ENCODE measurements at regions not wholly inside any gene's neighbourhood (a gene's known extent, or its start where the extent isn't known, plus 50 kb on each side); places are given as distances from the start of the nearest gene placed in this dataset.

DNA sequence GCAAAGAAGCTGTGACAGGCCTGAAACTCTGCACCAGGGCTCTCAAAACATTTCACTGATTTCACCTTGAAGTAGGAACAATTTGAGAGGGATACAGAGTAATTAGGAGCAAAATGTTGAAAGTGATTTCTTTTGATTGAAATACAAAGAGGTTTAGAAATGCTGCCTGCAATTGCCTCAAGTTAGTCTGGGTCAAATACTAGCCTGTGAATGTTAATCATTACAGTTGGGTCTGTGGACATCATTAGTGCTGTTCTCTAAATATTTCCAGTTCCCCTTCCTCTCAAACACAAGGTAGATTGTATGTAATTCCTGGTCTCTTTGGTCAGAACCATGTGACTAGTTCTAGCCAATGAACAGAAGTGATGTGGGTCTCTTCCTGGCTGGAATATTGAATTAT is 152.3 kb upstream of the TSC22D2 start:
- H3K36me3 ChIP-seq = no peaks in the 10 kb centered on the region
- peaks cover 37 to 48% of the 10 kb centered on the region in 2 donors for H3K4me1 ChIP-seq (ENCODE audit: control insufficient read depth in 1 of 2, low read depth in 2 of 2)
- no peaks in the 10 kb centered on the region for H3K9me3 ChIP-seq
- no peak for ATAC-seq (ENCODE audit: insufficient number of reproducible peaks, low FRiP score, low read depth)
- H3K27ac ChIP-seq = peak overlapping the region; percentile 83 to 93
- H3K4me3 ChIP-seq = no peak overlapping the region
- no peak for DNase-seq (ENCODE audit: low spot score)
- H3K27me3 ChIP-seq (replicated peaks; ENCODE audit: insufficient read depth) = no peaks in the 10 kb centered on the region
- TF ChIP-seq, protein P1, sequence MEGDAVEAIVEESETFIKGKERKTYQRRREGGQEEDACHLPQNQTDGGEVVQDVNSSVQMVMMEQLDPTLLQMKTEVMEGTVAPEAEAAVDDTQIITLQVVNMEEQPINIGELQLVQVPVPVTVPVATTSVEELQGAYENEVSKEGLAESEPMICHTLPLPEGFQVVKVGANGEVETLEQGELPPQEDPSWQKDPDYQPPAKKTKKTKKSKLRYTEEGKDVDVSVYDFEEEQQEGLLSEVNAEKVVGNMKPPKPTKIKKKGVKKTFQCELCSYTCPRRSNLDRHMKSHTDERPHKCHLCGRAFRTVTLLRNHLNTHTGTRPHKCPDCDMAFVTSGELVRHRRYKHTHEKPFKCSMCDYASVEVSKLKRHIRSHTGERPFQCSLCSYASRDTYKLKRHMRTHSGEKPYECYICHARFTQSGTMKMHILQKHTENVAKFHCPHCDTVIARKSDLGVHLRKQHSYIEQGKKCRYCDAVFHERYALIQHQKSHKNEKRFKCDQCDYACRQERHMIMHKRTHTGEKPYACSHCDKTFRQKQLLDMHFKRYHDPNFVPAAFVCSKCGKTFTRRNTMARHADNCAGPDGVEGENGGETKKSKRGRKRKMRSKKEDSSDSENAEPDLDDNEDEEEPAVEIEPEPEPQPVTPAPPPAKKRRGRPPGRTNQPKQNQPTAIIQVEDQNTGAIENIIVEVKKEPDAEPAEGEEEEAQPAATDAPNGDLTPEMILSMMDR (IDR thresholded peaks at IDR 0.05) = no peak

DNA sequence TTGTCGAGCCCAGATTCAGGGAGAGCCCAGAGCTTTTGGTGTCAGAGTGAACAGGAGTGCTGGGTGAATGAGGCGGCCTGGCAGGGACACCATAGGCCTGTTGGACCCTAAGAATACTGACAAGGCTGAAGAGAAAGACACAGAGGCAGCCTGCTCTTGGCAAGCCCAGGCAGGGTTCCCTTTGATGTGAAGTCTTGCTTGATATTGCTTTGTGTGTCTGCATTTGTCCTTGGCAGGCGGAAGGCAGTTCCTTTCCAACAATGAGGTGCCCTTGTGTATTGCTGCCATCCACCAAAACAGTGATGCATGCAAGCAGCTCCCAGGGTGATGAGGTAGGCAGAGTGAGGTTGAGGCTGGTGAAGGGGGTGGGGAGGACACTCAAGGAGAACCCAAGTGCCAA is 152.7 kb upstream of the TSC22D2 start:
- TF ChIP-seq, protein P1 (IDR thresholded peaks at IDR 0.05) = no peak
- Histone ChIP-seq H3K27ac (peak overlapping the region; percentile 83 to 93), H3K4me3 (peak overlapping the region; percentile 12)

DNA sequence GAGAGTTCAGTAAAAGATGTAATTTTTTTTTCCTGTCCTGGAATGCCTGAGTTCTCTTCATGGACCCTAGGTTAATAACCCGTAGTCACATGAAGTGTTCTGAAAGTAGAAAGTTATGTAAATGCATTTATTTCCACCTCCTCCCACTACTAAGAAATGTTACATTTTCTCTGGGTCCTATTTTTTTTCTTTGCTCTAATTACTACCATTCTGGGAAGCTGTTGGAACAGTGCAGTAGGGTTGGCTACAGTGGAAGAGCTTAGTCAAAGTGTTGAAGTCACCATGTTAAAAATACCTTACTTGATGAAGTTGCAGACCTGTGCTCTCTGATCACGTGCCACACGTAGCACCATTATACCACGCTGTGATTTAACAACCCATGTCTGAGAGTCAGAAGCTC is 153.8 kb upstream of the TSC22D2 start:
- Histone ChIP-seq H3K27ac (peak overlapping the region; percentile 83 to 93), H3K36me3 (no peaks in the 10 kb centered on the region), H3K9me3 (no peaks in the 10 kb centered on the region), H3K4me1 (ENCODE audit: control insufficient read depth in 1 of 2, low read depth in 2 of 2) (peaks cover 37 to 48% of the 10 kb centered on the region in 2 donors), H3K27me3 (replicated peaks; ENCODE audit: insufficient read depth) (no peaks in the 10 kb centered on the region), H3K4me3 (peak overlapping the region; percentile 12)
- TF ChIP-seq, protein P1 (IDR thresholded peaks at IDR 0.05) = no peak
- DNase-seq (ENCODE audit: low spot score) (peak; percentile 30), ATAC-seq (ENCODE audit: insufficient number of reproducible peaks, low FRiP score, low read depth) (peak; percentile 82)

More for the DNA sequence above, 152.7 kb upstream of the TSC22D2 start:
- H3K27me3 ChIP-seq (replicated peaks; ENCODE audit: insufficient read depth) = no peaks in the 10 kb centered on the region
- H3K9me3 ChIP-seq = no peaks in the 10 kb centered on the region
- DNase-seq (ENCODE audit: low spot score) = peak; percentile 21
- H3K4me1 ChIP-seq (ENCODE audit: control insufficient read depth in 1 of 2, low read depth in 2 of 2) = peaks cover 37 to 48% of the 10 kb centered on the region in 2 donors
- H3K36me3 ChIP-seq = no peaks in the 10 kb centered on the region
- ATAC-seq (ENCODE audit: insufficient number of reproducible peaks, low FRiP score, low read depth) = no peak

DNA sequence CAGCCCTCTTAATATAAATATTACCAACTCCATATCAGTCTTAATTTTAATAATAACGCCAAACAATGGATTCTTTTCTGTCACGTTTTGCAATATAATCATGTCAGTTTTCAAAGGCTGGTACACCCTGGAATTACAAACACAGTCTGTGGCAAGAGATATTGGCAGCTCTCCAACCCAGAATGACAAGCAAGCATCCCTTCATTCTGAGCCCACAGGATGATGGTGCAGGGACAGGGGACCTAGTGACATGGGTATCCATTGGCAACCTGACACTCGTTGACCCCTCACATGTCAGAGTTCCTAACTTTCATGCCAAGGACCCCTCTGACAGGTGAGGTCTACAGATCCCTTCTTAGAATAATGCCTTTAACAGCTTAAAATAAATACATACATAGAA is 154.5 kb upstream of the TSC22D2 start:
- TF ChIP-seq, protein P1 (IDR thresholded peaks at IDR 0.05) = no peak
- ATAC-seq (ENCODE audit: insufficient number of reproducible peaks, low FRiP score, low read depth) = no peak
- no peaks in the 10 kb centered on the region for H3K36me3 ChIP-seq
- no peaks in the 10 kb centered on the region for H3K9me3 ChIP-seq
- no peak for DNase-seq (ENCODE audit: low spot score)
- H3K4me1 ChIP-seq (ENCODE audit: control insufficient read depth in 1 of 2, low read depth in 2 of 2) = peaks cover 37 to 51% of the 10 kb centered on the region in 2 donors
- H3K27me3 ChIP-seq (replicated peaks; ENCODE audit: insufficient read depth) = no peaks in the 10 kb centered on the region
- no peak overlapping the region for H3K4me3 ChIP-seq
- peak overlapping the region; percentile 83 to 93 for H3K27ac ChIP-seq

DNA sequence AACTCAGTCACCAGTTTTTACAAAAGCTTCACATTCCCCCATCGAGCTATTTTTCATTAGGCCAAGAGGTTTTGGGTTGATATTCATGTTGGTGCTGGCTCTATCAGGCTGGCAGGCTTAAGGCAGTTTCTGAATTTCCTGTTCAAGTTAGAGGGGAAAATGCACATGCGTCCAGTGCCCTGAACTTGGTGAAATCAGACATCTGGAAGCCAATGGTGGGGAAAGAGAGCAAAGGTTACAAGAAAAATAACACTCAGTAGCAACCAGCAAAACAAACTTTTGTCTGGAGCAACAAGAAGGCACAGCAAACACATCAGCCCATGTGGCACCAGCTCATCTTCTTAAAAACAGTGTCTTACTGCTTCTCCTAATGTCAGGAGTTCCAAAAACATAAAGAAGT is 155.6 kb upstream of the TSC22D2 start:
- Histone ChIP-seq H3K27me3 (replicated peaks; ENCODE audit: insufficient read depth) (no peaks in the 10 kb centered on the region), H3K4me1 (ENCODE audit: control insufficient read depth in 1 of 2, low read depth in 2 of 2) (peaks cover 37 to 53% of the 10 kb centered on the region in 2 donors), H3K4me3 (no peak overlapping the region), H3K9me3 (no peaks in the 10 kb centered on the region), H3K27ac (peak overlapping the region; percentile 83 to 93), H3K36me3 (no peaks in the 10 kb centered on the region)
- TF ChIP-seq, protein P1 (IDR thresholded peaks at IDR 0.05) = no peak
- DNase-seq (ENCODE audit: low spot score) (no peak), ATAC-seq (ENCODE audit: insufficient number of reproducible peaks, low FRiP score, low read depth) (peak; percentile 23)
